Breast epithelium (tissue), 3 donors: ENCODE measurements at regions not wholly inside any gene's neighbourhood (a gene's known extent, or its start where the extent isn't known, plus 50 kb on each side); places are given as distances from the start of the nearest gene placed in this dataset.

Source experiments
- CTCF ChIP-seq, 3 donors: fragments of 450-650 bp; IDR thresholded peaks; one replicate each; pipeline ENCODE4 v1.5.1; 2016 to 2017; ENCODE audit warnings: antibody characterized with exemption in 3 of 3, mild to moderate bottlenecking in 3 of 3, moderate library complexity in 3 of 3
- POLR2A ChIP-seq: fragments of 450-650 bp; IDR thresholded peaks from one replicate; pipeline ENCODE4 v1.6.1; 2016; ENCODE audit warnings: antibody characterized with exemption, mild to moderate bottlenecking, moderate library complexity
- POLR2AphosphoS5 ChIP-seq, 3 donors: sonication (generic); formaldehyde crosslinking; IDR thresholded peaks; one replicate each; pipeline ENCODE4 v1.6.1; 2017; ENCODE audit warnings: antibody characterized with exemption in 3 of 3

GRCh38 chr7:155162422-155162821 is 92.3 kb downstream of the HTR5A start:
- TF ChIP-seq CTCF (IDR thresholded peaks at IDR 0.05) = no peak
- no peak for TF ChIP-seq POLR2A
- TF ChIP-seq POLR2AphosphoS5 (IDR thresholded peaks at IDR 0.05) = no peak
